Left ventricle myocardium inferior (tissue), 1 donor: ENCODE measurements at regions not wholly inside any gene's neighbourhood (a gene's known extent, or its start where the extent isn't known, plus 50 kb on each side); places are given as distances from the start of the nearest gene placed in this dataset.

Experiments used
- DNase-seq: peaks from one replicate; pipeline ENCODE4 v3.0.0-alpha.2; 2020
- H3K27ac ChIP-seq: fragments of 200-600 bp; replicated peaks from 2 replicates; pipeline ENCODE4 v1.8.0; 2021
- H3K27me3 ChIP-seq: fragments of 200-600 bp; 2 replicates; pipeline ENCODE4 v1.8.0; 2021; ENCODE audit warnings: low read depth
- H3K36me3 ChIP-seq: fragments of 200-600 bp; 2 replicates; pipeline ENCODE4 v1.8.0; 2021
- H3K4me1 ChIP-seq: fragments of 200-600 bp; 2 replicates; pipeline ENCODE4 v1.8.0; 2021
- H3K4me3 ChIP-seq: fragments of 200-600 bp; 2 replicates; pipeline ENCODE4 v1.8.0; 2021; ENCODE audit warnings: mild to moderate bottlenecking, moderate library complexity
- H3K9me3 ChIP-seq: fragments of 200-600 bp; replicated peaks from 2 replicates; pipeline ENCODE4 v1.8.0; 2021
- intact Hi-C: fragments of 100-400 bp; cut with micrococcal nuclease; formaldehyde crosslinking; loops from one replicate; pipeline ENCODE4 v1.11.0; 2022
- TF ChIP-seq, protein P1 (sequence below): fragments of 200-600 bp; IDR thresholded peaks from 2 replicates; pipeline ENCODE4 v1.8.0; 2021; ENCODE audit warnings: antibody characterized with exemption, mild to moderate bottlenecking, borderline replicate concordance
- donor health status: DM: no; HTN: yes; CAD: no; lungs with severe emphysema.

DNA sequence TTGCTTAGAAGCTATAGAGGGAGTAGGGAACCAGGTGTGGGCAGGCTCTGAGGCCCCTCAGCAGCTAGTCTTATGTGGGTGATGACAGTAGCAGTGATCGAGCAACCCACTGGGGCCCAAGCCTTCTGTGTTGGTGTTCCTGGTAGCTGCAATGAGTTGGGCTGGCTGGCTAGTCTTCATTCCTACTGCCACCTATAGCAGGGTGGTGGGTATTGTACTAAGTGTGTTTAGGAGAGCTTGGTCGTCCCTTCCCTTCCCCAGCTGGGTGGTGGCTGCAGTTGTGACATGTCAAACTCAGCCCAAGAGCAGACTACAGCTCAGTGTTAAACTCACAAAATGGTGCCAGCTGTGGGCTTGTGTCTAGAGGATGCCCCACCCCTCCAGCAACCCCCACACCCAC, 486.1 kb upstream of the UBE2E3 start:
- no peak overlapping the region for H3K4me3 ChIP-seq
- peaks cover 47% of the 10 kb centered on the region for H3K9me3 ChIP-seq
- TF ChIP-seq, protein P1, sequence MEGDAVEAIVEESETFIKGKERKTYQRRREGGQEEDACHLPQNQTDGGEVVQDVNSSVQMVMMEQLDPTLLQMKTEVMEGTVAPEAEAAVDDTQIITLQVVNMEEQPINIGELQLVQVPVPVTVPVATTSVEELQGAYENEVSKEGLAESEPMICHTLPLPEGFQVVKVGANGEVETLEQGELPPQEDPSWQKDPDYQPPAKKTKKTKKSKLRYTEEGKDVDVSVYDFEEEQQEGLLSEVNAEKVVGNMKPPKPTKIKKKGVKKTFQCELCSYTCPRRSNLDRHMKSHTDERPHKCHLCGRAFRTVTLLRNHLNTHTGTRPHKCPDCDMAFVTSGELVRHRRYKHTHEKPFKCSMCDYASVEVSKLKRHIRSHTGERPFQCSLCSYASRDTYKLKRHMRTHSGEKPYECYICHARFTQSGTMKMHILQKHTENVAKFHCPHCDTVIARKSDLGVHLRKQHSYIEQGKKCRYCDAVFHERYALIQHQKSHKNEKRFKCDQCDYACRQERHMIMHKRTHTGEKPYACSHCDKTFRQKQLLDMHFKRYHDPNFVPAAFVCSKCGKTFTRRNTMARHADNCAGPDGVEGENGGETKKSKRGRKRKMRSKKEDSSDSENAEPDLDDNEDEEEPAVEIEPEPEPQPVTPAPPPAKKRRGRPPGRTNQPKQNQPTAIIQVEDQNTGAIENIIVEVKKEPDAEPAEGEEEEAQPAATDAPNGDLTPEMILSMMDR: no peak
- H3K4me1 ChIP-seq: no peaks in the 10 kb centered on the region
- no peak for DNase-seq
- intact Hi-C loops: no loop called here
- no peaks in the 10 kb centered on the region for H3K27me3 ChIP-seq
- no peak overlapping the region for H3K27ac ChIP-seq
- H3K36me3 ChIP-seq: no peaks in the 10 kb centered on the region

DNA sequence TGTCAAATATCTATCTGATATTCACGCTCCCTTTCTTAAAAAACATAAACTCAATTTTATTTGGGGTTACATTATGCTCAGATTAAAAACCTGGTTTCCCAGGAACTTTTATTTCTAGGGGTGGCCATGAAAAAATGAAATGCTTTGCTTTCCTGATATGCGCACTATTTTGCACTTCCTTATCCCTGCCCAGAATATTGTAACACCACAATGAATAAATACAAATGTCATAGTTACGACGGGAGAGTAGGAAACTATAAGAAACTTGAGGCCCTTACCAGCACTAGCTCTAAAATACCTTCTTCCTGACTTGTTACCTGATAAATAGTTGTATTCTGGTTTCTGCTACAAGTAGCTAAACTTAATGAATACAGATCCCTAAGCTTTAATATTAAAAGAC, 475.6 kb upstream of the CWC22 start:
- Histone ChIP-seq H3K27me3 (no peaks in the 10 kb centered on the region), H3K36me3 (no peaks in the 10 kb centered on the region), H3K27ac (no peak overlapping the region), H3K9me3 (no peaks in the 10 kb centered on the region), H3K4me1 (no peaks in the 10 kb centered on the region), H3K4me3 (no peak overlapping the region)
- TF ChIP-seq, protein P1: no peak
- no peak for DNase-seq
- intact Hi-C loops: no loop called here

DNA sequence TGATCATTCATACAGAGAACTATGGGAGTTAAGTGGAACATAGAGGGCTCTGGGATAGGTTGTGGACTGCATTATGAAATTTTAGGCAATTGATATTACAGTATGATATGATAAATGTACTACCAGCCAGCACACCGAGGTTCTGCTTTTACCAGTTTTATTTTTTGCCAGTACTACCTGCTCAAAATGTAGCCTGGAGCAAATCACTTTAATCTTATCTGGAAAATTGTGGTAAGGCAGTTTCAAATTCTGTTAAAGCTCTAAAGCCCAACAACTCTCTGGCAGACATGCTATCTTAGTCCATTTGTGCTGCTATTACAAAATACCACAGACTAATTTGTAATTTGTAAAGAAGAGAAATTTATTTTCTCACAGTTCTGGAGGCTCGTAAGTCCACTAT, 474.9 kb upstream of the CWC22 start:
- Histone ChIP-seq H3K36me3 (no peaks in the 10 kb centered on the region), H3K27me3 (no peaks in the 10 kb centered on the region), H3K9me3 (no peaks in the 10 kb centered on the region), H3K4me1 (no peaks in the 10 kb centered on the region), H3K4me3 (no peak overlapping the region), H3K27ac (no peak overlapping the region)
- TF ChIP-seq, protein P1: no peak
- DNase-seq: no peak
- intact Hi-C loops: no loop called here

DNA sequence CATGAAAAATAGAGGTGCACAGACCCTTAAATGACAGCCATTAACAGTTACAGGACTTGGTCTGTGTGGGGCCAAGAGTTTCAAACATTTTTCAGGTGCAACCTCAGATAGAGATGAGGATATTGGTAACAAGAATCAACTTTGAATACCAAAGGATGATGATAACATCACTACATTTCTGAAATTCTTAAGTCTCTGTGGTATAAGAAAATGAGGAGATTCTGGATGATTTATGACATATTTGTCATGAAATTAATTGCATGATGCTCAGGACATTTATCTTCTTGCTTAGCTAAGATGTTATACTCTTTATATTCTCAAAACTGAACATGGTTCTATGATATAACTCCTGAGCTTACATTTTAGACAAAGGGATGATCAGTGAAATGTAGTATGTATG, 471.8 kb upstream of the CWC22 start:
- TF ChIP-seq, protein P1: no peak
- DNase-seq: no peak
- Histone ChIP-seq H3K4me1 (no peaks in the 10 kb centered on the region), H3K27ac (no peak overlapping the region), H3K9me3 (no peaks in the 10 kb centered on the region), H3K27me3 (no peaks in the 10 kb centered on the region), H3K4me3 (no peak overlapping the region), H3K36me3 (no peaks in the 10 kb centered on the region)
- intact Hi-C loops: no loop called here

DNA sequence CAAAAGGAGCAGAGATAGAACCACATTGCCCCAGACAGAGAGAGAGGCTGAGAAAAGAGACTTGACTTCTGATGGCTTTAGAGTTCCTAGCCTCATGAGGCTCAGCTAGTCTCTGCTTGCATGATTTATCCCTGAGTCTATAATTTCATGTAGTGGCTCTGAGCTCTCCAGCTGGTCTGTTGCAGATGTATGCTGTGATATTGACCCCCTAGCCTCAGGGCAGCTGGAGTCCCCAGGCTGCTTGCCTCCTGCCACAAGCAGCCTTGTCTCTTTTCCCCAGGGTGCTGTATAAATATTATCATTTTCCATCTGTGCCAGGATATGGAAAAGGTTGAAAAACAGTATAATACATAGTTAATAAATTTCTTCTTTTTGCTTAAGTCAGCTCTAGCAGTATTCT, 467.6 kb upstream of the CWC22 start:
- Histone ChIP-seq H3K36me3 (no peaks in the 10 kb centered on the region), H3K9me3 (no peaks in the 10 kb centered on the region), H3K4me1 (no peaks in the 10 kb centered on the region), H3K4me3 (no peak overlapping the region), H3K27me3 (no peaks in the 10 kb centered on the region), H3K27ac (no peak overlapping the region)
- TF ChIP-seq, protein P1: no peak
- no peak for DNase-seq
- intact Hi-C loops: no loop called here

DNA sequence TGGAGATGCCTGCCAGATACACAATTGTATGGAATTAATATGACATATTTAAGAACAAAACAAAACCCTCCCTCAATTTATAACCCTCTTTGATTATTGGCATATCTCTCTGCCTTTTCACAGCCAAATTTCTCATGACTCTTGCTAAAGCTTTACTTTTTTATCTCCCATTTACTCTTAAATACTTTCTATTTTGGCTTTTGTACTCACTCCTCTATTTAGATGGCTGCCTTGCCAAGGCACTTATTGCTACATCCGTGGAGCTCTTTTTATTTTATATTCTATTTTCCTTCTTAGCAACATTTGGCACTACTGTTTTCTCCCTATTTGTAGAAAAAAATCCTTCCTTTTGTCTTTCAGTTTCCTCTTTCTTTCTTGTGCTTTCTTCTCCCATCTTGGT, 466.4 kb upstream of the CWC22 start:
- H3K4me1 ChIP-seq: no peaks in the 10 kb centered on the region
- peaks cover 11% of the 10 kb centered on the region for H3K9me3 ChIP-seq
- H3K36me3 ChIP-seq: no peaks in the 10 kb centered on the region
- no peak overlapping the region for H3K4me3 ChIP-seq
- no peaks in the 10 kb centered on the region for H3K27me3 ChIP-seq
- intact Hi-C loops: no loop called here
- no peak for DNase-seq
- no peak overlapping the region for H3K27ac ChIP-seq
- TF ChIP-seq, protein P1: no peak
